HEK293 (cell line): ENCODE measurements at regions not wholly inside any gene's neighbourhood (a gene's known extent, or its start where the extent isn't known, plus 50 kb on each side); places are given as distances from the start of the nearest gene placed in this dataset.

Experiments
- SP3 ChIP-seq: fragments of 450-650 bp; formaldehyde crosslinking; IDR thresholded peaks from 2 replicates; pipeline ENCODE4 v1.5.1; 2016; ENCODE audit warnings: missing biosample characterization, missing genetic modification characterization
- ZBTB8A ChIP-seq: fragments of 450-650 bp; formaldehyde crosslinking; IDR thresholded peaks from 2 replicates; pipeline ENCODE4 v1.5.1; 2016; ENCODE audit warnings: missing biosample characterization, missing genetic modification characterization
- ZFHX2 ChIP-seq: fragments of 450-650 bp; formaldehyde crosslinking; conservative IDR thresholded peaks from 2 replicates; pipeline ENCODE4 v1.5.1; 2016; ENCODE audit warnings: missing biosample characterization, missing genetic modification characterization
- ZNF133 ChIP-seq: fragments of 450-650 bp; formaldehyde crosslinking; IDR thresholded peaks from 2 replicates; pipeline ENCODE4 v1.5.1; 2016; ENCODE audit warnings: missing biosample characterization, missing genetic modification characterization
- ZNF138 ChIP-seq: fragments of 450-650 bp; formaldehyde crosslinking; IDR thresholded peaks from 2 replicates; pipeline ENCODE4 v1.5.1; 2016; ENCODE audit warnings: missing biosample characterization, missing genetic modification characterization, borderline replicate concordance
- ZNF175 ChIP-seq: fragments of 450-650 bp; formaldehyde crosslinking; IDR thresholded peaks from 2 replicates; pipeline ENCODE4 v1.5.1; 2016; ENCODE audit warnings: missing biosample characterization, missing genetic modification characterization
- TF ChIP-seq, protein P1 (sequence below): fragments of 450-650 bp; formaldehyde crosslinking; optimal IDR thresholded peaks from 2 replicates; pipeline ENCODE3; 2016; ENCODE audit warnings: missing biosample characterization, mild to moderate bottlenecking, missing genetic modification characterization
- TF ChIP-seq, protein P2 (sequence below): sonication (generic); formaldehyde crosslinking; IDR thresholded peaks from 2 replicates; pipeline ENCODE4 v1.8.1; 2022; ENCODE audit warnings: mild to moderate bottlenecking, moderate library complexity, missing genetic modification reagents
- TF ChIP-seq, protein P3 (sequence below): fragments of 450-650 bp; formaldehyde crosslinking; IDR thresholded peaks from 2 replicates; pipeline ENCODE4 v1.5.1; 2016; ENCODE audit warnings: missing biosample characterization, missing genetic modification characterization

DNA sequence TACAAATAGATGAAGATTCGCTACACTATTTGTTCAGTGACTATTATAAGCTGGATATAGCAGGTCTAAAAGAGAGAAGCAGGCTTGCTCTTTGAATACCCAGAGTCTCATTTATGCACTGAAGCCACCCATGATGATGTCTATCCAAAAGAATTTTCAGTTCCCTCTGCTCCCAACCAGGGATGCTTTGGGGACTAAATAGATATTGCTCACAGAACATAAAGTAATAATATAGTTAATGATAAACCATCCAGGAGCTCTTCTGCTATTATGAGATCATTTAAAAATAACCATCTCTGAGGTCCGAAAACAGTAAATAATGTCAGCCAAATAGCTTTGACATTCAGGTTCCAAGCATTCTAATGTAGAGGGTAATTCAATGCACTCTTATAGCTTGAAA is 875.4 kb downstream of the SORCS3 start:
- TF ChIP-seq ZFHX2 (no peak), ZBTB8A (no peak), ZNF138 (tag by site-specific recombination) (no peak), ZNF175 (tag by site-specific recombination) (no peak), ZNF133 (tag by site-specific recombination) (no peak), SP3 (tag by site-specific recombination) (no peak)
- TF ChIP-seq, protein P1, sequence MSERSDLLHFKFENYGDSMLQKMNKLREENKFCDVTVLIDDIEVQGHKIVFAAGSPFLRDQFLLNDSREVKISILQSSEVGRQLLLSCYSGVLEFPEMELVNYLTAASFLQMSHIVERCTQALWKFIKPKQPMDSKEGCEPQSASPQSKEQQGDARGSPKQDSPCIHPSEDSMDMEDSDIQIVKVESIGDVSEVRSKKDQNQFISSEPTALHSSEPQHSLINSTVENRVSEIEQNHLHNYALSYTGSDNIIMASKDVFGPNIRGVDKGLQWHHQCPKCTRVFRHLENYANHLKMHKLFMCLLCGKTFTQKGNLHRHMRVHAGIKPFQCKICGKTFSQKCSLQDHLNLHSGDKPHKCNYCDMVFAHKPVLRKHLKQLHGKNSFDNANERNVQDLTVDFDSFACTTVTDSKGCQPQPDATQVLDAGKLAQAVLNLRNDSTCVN = no peak
- TF ChIP-seq, protein P2, sequence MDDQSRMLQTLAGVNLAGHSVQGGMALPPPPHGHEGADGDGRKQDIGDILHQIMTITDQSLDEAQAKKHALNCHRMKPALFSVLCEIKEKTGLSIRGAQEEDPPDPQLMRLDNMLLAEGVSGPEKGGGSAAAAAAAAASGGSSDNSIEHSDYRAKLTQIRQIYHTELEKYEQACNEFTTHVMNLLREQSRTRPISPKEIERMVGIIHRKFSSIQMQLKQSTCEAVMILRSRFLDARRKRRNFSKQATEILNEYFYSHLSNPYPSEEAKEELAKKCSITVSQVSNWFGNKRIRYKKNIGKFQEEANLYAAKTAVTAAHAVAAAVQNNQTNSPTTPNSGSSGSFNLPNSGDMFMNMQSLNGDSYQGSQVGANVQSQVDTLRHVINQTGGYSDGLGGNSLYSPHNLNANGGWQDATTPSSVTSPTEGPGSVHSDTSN (CRISPR knock-in tag) = no peak
- TF ChIP-seq, protein P3, sequence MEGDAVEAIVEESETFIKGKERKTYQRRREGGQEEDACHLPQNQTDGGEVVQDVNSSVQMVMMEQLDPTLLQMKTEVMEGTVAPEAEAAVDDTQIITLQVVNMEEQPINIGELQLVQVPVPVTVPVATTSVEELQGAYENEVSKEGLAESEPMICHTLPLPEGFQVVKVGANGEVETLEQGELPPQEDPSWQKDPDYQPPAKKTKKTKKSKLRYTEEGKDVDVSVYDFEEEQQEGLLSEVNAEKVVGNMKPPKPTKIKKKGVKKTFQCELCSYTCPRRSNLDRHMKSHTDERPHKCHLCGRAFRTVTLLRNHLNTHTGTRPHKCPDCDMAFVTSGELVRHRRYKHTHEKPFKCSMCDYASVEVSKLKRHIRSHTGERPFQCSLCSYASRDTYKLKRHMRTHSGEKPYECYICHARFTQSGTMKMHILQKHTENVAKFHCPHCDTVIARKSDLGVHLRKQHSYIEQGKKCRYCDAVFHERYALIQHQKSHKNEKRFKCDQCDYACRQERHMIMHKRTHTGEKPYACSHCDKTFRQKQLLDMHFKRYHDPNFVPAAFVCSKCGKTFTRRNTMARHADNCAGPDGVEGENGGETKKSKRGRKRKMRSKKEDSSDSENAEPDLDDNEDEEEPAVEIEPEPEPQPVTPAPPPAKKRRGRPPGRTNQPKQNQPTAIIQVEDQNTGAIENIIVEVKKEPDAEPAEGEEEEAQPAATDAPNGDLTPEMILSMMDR (tag by site-specific recombination) = no peak
